ENCODE measurements at regions not wholly inside any gene's neighbourhood (a gene's known extent, or its start where the extent isn't known, plus 50 kb on each side); places are given as distances from the start of the nearest gene placed in this dataset.

DNA sequence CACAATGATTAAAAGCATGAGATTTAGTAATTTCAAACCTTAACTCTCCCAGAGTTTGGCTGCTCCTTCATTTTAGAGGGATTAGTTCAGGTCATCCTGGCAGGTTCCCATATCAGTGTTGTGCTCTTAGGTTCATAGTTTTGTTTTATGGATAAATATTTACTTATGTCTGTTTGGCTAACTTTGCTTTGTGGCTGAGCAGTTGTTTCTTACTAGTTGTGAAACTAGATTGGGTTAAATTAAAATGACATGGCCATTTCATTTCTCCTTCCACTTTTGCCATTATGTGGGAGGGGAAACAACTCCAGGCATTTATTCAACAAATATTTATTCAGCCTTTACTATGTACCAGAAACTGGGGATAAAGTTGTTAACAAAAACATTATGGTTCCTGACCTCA lies 158.8 kb downstream of the TMTC3 start:
- ATAC-seq (replicated peaks) = no peak

DNA sequence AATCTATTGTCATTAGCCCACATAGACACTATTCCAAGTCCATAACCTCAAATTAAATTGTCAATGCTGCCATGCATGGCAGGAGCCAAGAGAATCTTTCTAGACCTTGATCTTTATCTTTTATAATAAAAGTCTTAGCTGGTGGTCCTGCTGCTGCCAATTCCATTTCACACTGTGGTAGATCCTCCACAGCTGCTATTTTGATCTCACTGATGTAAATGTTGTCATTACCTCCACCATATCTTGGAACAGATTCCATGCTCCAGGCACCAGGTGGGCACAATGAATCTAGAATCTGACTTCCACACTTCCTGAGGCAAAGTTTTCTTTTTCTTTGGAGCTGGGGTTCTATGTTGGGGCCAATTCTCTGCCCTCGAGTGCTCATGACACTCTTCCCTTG lies 161.2 kb downstream of the TMTC3 start:
- no peaks in the 10 kb centered on the region for H3K9me3 Mint-ChIP-seq
- H3K36me3 Mint-ChIP-seq (ENCODE audit: low read depth) = peaks cover 6% of the 10 kb centered on the region
- no peak for ATAC-seq (replicated peaks)
- peaks cover 15% of the 10 kb centered on the region for H3K4me1 Mint-ChIP-seq
- no peak overlapping the region for H3K27ac Mint-ChIP-seq
- H3K27me3 Mint-ChIP-seq = no peaks in the 10 kb centered on the region
- H3K4me3 Mint-ChIP-seq = no peak overlapping the region

More for the DNA sequence above, 158.8 kb downstream of the TMTC3 start:
- Mint-ChIP-seq H3K4me1 (peaks cover 16% of the 10 kb centered on the region), H3K4me3 (peak overlapping the region; percentile 58), H3K9me3 (no peaks in the 10 kb centered on the region), H3K27me3 (no peaks in the 10 kb centered on the region), H3K36me3 (ENCODE audit: low read depth) (peaks cover 6% of the 10 kb centered on the region), H3K27ac (peak overlapping the region; percentile 94)

GRCh38 chr12:88305254-88305890 lies 163.3 kb downstream of the TMTC3 start:
- Mint-ChIP-seq H3K27me3 (no peaks in the 10 kb centered on the region), H3K4me3 (no peak overlapping the region), H3K4me1 (no peaks in the 10 kb centered on the region), H3K9me3 (no peaks in the 10 kb centered on the region), H3K36me3 (ENCODE audit: low read depth) (no peaks in the 10 kb centered on the region), H3K27ac (no peak overlapping the region)
- ATAC-seq (replicated peaks) = no peak

GRCh38 chr12:88306471-88307069 lies 164.5 kb downstream of the TMTC3 start:
- H3K9me3 Mint-ChIP-seq = no peaks in the 10 kb centered on the region
- no peaks in the 10 kb centered on the region for H3K27me3 Mint-ChIP-seq
- no peaks in the 10 kb centered on the region for H3K36me3 Mint-ChIP-seq (ENCODE audit: low read depth)
- ATAC-seq (replicated peaks) = no peak
- H3K27ac Mint-ChIP-seq = no peak overlapping the region
- H3K4me3 Mint-ChIP-seq = no peak overlapping the region
- no peaks in the 10 kb centered on the region for H3K4me1 Mint-ChIP-seq

GRCh38 chr12:88307961-88308360 lies 165.9 kb downstream of the TMTC3 start:
- Mint-ChIP-seq H3K4me3 (peak overlapping the region; percentile 5), H3K4me1 (no peaks in the 10 kb centered on the region), H3K9me3 (no peaks in the 10 kb centered on the region), H3K27me3 (no peaks in the 10 kb centered on the region), H3K27ac (no peak overlapping the region), H3K36me3 (ENCODE audit: low read depth) (no peaks in the 10 kb centered on the region)
- no peak for ATAC-seq (replicated peaks)

GRCh38 chr12:88308825-88309224 lies 166.7 kb downstream of the TMTC3 start:
- ATAC-seq (replicated peaks) = no peak
- Mint-ChIP-seq H3K9me3 (no peaks in the 10 kb centered on the region), H3K4me1 (no peaks in the 10 kb centered on the region), H3K4me3 (no peak overlapping the region), H3K27me3 (no peaks in the 10 kb centered on the region), H3K27ac (no peak overlapping the region), H3K36me3 (ENCODE audit: low read depth) (no peaks in the 10 kb centered on the region)

DNA sequence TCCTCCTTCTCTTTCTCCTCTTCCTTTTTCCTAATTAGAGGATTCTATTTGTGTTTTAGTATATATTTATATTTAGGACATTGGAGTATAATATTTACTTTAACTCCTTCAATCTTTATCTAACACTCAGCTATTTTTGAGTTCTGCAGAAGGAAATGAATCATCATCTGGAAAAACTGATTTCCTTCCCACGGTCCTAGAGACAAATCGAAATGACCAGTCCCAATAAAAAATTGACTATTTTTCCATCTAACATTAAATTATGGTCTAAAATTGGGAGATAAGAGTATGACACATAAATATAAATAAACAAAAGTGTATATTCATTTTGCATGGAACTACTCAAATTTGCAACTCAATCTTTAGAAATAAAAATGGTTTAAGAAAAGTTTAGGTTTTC lies 167.4 kb downstream of the TMTC3 start:
- H3K4me1 Mint-ChIP-seq = no peaks in the 10 kb centered on the region
- no peaks in the 10 kb centered on the region for H3K36me3 Mint-ChIP-seq (ENCODE audit: low read depth)
- no peak overlapping the region for H3K4me3 Mint-ChIP-seq
- ATAC-seq (replicated peaks) = no peak
- H3K9me3 Mint-ChIP-seq = no peaks in the 10 kb centered on the region
- H3K27ac Mint-ChIP-seq = no peak overlapping the region
- no peaks in the 10 kb centered on the region for H3K27me3 Mint-ChIP-seq

GRCh38 chr12:88310069-88310468 lies 168.0 kb downstream of the TMTC3 start:
- Mint-ChIP-seq H3K4me3 (no peak overlapping the region), H3K27me3 (no peaks in the 10 kb centered on the region), H3K4me1 (no peaks in the 10 kb centered on the region), H3K27ac (no peak overlapping the region), H3K9me3 (no peaks in the 10 kb centered on the region), H3K36me3 (ENCODE audit: low read depth) (no peaks in the 10 kb centered on the region)
- ATAC-seq (replicated peaks) = no peak

DNA sequence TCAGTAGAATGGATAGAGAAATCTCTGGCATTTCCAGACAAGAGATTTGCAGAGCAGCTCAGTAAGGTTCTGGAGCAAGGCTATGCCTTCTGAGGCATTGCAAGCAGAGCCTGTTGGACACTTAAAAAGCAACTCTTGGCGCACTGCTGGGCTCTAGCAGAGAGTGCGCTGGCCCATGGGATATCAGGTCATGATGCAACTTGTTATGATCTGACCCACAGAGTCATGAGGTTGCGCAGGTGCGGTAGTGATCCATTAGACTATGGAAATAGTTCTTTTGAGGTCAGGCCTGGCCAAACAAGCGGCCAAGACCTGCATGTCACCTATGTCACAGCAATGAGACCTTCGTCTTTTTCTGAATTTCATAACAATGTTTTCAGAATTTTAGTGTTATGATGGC lies 168.6 kb downstream of the TMTC3 start:
- no peak for ATAC-seq (replicated peaks)
- H3K9me3 Mint-ChIP-seq = no peaks in the 10 kb centered on the region
- H3K36me3 Mint-ChIP-seq (ENCODE audit: low read depth) = no peaks in the 10 kb centered on the region
- H3K4me3 Mint-ChIP-seq = no peak overlapping the region
- no peak overlapping the region for H3K27ac Mint-ChIP-seq
- no peaks in the 10 kb centered on the region for H3K27me3 Mint-ChIP-seq
- H3K4me1 Mint-ChIP-seq = no peaks in the 10 kb centered on the region

GRCh38 chr12:88313554-88313953 lies 171.4 kb downstream of the TMTC3 start:
- no peak overlapping the region for H3K4me3 Mint-ChIP-seq
- H3K36me3 Mint-ChIP-seq (ENCODE audit: low read depth) = no peaks in the 10 kb centered on the region
- H3K9me3 Mint-ChIP-seq = no peaks in the 10 kb centered on the region
- no peak for ATAC-seq (replicated peaks)
- H3K27me3 Mint-ChIP-seq = no peaks in the 10 kb centered on the region
- H3K27ac Mint-ChIP-seq = no peak overlapping the region
- no peaks in the 10 kb centered on the region for H3K4me1 Mint-ChIP-seq

DNA sequence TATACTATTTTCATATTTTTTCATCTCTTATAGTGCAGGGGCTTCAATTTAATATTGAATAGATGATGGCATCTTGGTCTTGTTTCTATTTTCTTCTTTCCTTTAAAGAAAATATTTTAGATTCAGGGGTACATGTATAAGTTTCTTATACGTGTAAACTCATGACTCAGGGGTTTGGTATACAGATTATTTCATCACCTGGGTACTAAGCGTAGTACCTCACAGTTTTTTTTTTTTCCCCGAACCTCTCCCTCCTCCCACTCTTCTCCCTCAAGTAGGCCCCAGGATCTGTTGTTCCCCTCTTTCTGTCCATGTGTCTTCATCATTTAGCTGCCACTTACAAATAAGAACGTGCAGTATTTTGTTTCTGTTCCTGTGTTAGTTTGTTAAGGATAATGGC lies 172.6 kb downstream of the TMTC3 start:
- no peaks in the 10 kb centered on the region for H3K27me3 Mint-ChIP-seq
- no peak overlapping the region for H3K27ac Mint-ChIP-seq
- no peaks in the 10 kb centered on the region for H3K36me3 Mint-ChIP-seq (ENCODE audit: low read depth)
- H3K4me1 Mint-ChIP-seq = no peaks in the 10 kb centered on the region
- H3K9me3 Mint-ChIP-seq = no peaks in the 10 kb centered on the region
- no peak for ATAC-seq (replicated peaks)
- H3K4me3 Mint-ChIP-seq = no peak overlapping the region

- Mint-ChIP-seq H3K27ac (no peak overlapping the region), H3K4me1 (no peaks in the 10 kb centered on the region), H3K27me3 (no peaks in the 10 kb centered on the region), H3K36me3 (ENCODE audit: low read depth) (no peaks in the 10 kb centered on the region), H3K9me3 (no peaks in the 10 kb centered on the region), H3K4me3 (no peak overlapping the region)
- ATAC-seq (replicated peaks) = no peak
Measured at GRCh38 chr12:88318726-88319125, 176.6 kb downstream of the TMTC3 start.

- no peaks in the 10 kb centered on the region for H3K27me3 Mint-ChIP-seq
- no peak overlapping the region for H3K4me3 Mint-ChIP-seq
- no peak overlapping the region for H3K27ac Mint-ChIP-seq
- no peaks in the 10 kb centered on the region for H3K4me1 Mint-ChIP-seq
- no peaks in the 10 kb centered on the region for H3K9me3 Mint-ChIP-seq
- no peak for ATAC-seq (replicated peaks)
- H3K36me3 Mint-ChIP-seq (ENCODE audit: low read depth) = no peaks in the 10 kb centered on the region
Measured at GRCh38 chr12:88325076-88325815, 183.1 kb downstream of the TMTC3 start.

DNA sequence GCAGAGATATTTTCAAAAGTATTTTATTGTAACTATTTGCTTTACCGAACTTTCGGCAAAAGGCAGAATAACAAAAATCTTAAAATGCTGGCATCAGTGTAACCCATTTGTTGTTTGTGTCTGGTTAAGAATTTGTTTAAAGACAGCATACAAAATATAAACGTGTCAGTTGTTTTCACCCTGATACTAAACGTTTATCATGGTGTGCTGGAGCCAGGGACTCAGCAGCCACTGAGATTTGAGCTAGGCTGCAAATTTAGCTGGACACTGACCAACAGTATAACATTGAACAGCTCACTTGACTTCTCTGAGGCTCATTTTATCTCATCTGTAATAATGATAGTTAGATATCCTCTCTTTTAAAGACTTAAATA lies 183.7 kb downstream of the TMTC3 start:
- no peak overlapping the region for H3K27ac Mint-ChIP-seq
- ATAC-seq (replicated peaks) = no peak
- H3K9me3 Mint-ChIP-seq = no peaks in the 10 kb centered on the region
- H3K4me1 Mint-ChIP-seq = no peaks in the 10 kb centered on the region
- H3K4me3 Mint-ChIP-seq = no peak overlapping the region
- no peaks in the 10 kb centered on the region for H3K27me3 Mint-ChIP-seq
- no peaks in the 10 kb centered on the region for H3K36me3 Mint-ChIP-seq (ENCODE audit: low read depth)

DNA sequence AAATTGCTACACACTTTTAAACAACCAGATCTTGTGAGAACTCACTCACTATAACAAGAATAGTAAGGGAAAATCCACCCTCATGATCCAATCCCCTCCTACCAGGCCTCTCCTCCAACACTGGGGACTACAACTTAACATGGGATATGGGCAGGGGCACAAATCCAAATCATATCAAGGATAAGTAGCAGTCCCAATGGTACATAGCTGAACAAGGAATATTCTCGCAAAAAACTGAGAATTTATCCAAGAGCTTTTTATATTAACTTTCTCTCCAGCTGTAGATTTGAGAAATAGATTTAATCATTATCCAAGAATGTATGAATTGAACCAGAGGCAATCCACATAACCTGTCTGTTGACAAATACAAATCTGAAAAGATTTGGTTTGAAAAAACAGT lies 185.2 kb downstream of the TMTC3 start:
- H3K27ac Mint-ChIP-seq = no peak overlapping the region
- no peaks in the 10 kb centered on the region for H3K36me3 Mint-ChIP-seq (ENCODE audit: low read depth)
- H3K27me3 Mint-ChIP-seq = peaks cover 3% of the 10 kb centered on the region
- ATAC-seq (replicated peaks) = no peak
- no peak overlapping the region for H3K4me3 Mint-ChIP-seq
- H3K9me3 Mint-ChIP-seq = no peaks in the 10 kb centered on the region
- no peaks in the 10 kb centered on the region for H3K4me1 Mint-ChIP-seq

All from activated T-helper 17 cell treated with anti-CD3 and anti-CD28 coated beads, Interleukin-2, amount 50 U/mL, for 72 hours (primary cell).